Stimulated activated naive B cell treated with anti-CD40 and anti-IgM and Interleukin-4, amounts not matched to agents 10 μg/mL and 1 μg/mL and 100 μg/mL, for 72 hours (primary cell): ENCODE measurements at regions not wholly inside any gene's neighbourhood (a gene's known extent, or its start where the extent isn't known, plus 50 kb on each side); places are given as distances from the start of the nearest gene placed in this dataset.
A peak's percentile ranks its signal among the peaks of the same experiment; 100 is the strongest.
"Not testable (repeated sequence)": the region's sequence is repeated elsewhere in the genome, so short reads cannot be mapped to it uniquely, and the experiment has no call there.

ENCODE experiments used
- ATAC-seq, 2 donors: fragments of 150-1000 bp; cut with Tn5 transposase; replicated peaks; 2 replicates each; pipeline ENCODE4 v1.10.0; 2021; ENCODE audit warnings: moderate library complexity in 1 of 2
- DNase-seq: peaks from one replicate; pipeline ENCODE4 v3.0.0; 2021
- H3K27ac Mint-ChIP-seq: one replicate; pipeline ENCODE4 v1.8.0; 2022; ENCODE audit warnings: mild to moderate bottlenecking, mixed read lengths
- H3K27me3 Mint-ChIP-seq, 2 donors: one replicate each; pipeline ENCODE4 v1.8.0; 2022; ENCODE audit warnings: mixed read lengths in 2 of 2
- H3K36me3 Mint-ChIP-seq, 2 donors: one replicate each; pipeline ENCODE4 v1.8.0; 2022; ENCODE audit warnings: mixed read lengths in 2 of 2, mild to moderate bottlenecking in 1 of 2
- H3K4me1 Mint-ChIP-seq, 2 donors: one replicate each; pipeline ENCODE4 v1.8.0; 2022; ENCODE audit warnings: mixed read lengths in 2 of 2, mild to moderate bottlenecking in 1 of 2
- H3K4me3 Mint-ChIP-seq, 2 donors: one replicate each; pipeline ENCODE4 v1.8.0; 2022; ENCODE audit warnings: mild to moderate bottlenecking in 2 of 2, mixed read lengths in 2 of 2, moderate library complexity in 1 of 2
- H3K9me3 Mint-ChIP-seq, 2 donors: one replicate each; pipeline ENCODE4 v1.8.0; 2022; ENCODE audit warnings: mixed read lengths in 2 of 2, mild to moderate bottlenecking in 1 of 2

DNA sequence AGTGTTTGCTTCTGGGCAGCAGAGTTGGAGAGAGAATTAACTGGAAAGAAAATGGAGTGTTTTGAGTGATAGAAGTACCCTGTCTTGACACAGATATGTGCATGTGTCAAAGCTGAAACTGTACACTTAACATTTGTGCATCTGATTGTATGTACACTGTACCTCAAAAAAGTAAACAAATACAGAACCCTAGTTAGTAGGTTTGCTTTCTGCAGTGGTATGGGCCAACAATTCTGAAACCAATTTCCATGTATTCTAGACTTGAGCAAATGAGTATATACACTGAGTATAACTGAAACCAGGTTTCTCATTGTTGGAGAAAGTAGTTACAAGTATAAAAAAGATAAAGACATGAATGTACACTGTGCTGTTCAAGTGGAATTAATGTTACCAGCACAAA lies 52.4 kb downstream of the ELAPOR2 start:
- H3K27ac Mint-ChIP-seq, result no peak overlapping the region
- DNase-seq (no peak), ATAC-seq (no peak)
- peaks cover 0 to 2% of the 10 kb centered on the region in 2 donors for H3K9me3 Mint-ChIP-seq
- no peaks in the 10 kb centered on the region for H3K36me3 Mint-ChIP-seq
- peaks cover 0 to 6% of the 10 kb centered on the region in 2 donors for H3K27me3 Mint-ChIP-seq
- peaks cover 2 to 11% of the 10 kb centered on the region in 2 donors for H3K4me1 Mint-ChIP-seq
- no peak overlapping the region for H3K4me3 Mint-ChIP-seq

DNA sequence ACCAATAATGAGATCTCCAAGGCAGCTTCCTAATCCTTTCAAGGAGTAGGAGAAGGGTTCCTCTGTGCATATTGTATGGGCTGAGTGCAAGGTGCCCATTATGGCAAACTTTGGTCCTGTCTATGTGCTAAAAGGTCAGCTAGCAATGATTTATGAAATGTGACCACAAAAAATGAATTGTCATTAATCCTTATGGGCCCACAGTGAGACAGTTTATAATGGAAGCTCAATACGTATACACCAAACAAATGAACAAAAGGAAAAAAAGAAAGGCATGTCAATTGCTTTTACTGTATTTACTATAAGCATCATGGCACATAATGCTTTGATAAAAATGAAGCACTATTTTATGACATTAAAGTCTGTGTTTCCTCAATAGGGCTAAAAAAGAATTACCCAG lies 54.5 kb downstream of the ELAPOR2 start:
- Mint-ChIP-seq H3K27ac (no peak overlapping the region), H3K4me1 (peaks cover 6 to 11% of the 10 kb centered on the region in 2 donors), H3K36me3 (no peaks in the 10 kb centered on the region), H3K27me3 (peaks cover 2 to 6% of the 10 kb centered on the region in 2 donors), H3K4me3 (no peak overlapping the region), H3K9me3 (peaks cover 0 to 2% of the 10 kb centered on the region in 2 donors)
- DNase-seq (no peak), ATAC-seq (no peak)

DNA sequence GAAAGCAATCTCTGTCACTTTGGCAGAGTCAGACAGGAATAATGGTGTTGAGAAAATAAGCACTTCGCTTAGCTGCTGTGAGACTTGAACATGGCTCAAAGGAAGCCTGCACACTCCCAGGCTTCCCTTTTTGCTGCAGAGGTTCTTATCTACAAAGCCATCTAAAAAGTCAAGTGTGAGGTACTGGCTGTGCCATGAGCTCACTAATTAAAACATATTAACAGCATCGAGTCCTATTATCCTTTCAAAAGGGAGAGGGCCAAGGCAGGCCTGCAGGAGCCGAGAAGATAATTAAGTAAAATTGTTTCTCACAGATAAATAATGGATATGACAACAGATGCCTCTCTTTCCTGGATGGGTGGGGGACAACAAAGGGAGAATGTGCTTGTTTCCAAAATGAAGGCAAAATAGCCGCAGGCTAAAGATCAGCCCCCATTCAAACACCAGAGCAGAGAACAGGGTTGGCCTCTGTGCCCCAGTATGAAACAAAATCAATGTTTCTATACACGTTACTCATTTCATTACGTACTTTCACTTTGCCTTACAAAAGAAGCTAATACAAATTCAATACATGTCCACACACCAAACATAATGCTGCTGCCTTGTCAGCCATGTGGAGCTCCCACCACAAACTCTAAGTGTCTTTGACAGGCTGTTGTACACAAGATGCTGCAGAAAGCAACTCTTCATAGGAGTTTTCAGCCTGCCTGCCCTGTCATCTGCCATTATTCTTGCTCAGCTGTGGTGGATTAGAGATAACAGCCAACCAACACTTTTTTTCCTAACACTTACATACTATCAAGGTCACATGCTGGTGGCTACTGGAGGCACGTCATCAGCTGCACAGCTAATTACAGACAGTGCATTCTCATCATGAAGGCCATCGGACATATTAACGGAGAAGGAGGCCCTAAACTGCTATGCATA lies 55.3 kb downstream of the ELAPOR2 start:
- DNase-seq, result no peak
- H3K27ac Mint-ChIP-seq, result no peak overlapping the region
- no peak for ATAC-seq
- peaks cover 7 to 11% of the 10 kb centered on the region in 2 donors for H3K4me1 Mint-ChIP-seq
- no peaks in the 10 kb centered on the region for H3K36me3 Mint-ChIP-seq
- H3K9me3 Mint-ChIP-seq, result peaks cover 0 to 2% of the 10 kb centered on the region in 2 donors
- peaks cover 4 to 6% of the 10 kb centered on the region in 2 donors for H3K27me3 Mint-ChIP-seq
- H3K4me3 Mint-ChIP-seq, result peak overlapping the region in 1 of 2 donors; percentile 25

DNA sequence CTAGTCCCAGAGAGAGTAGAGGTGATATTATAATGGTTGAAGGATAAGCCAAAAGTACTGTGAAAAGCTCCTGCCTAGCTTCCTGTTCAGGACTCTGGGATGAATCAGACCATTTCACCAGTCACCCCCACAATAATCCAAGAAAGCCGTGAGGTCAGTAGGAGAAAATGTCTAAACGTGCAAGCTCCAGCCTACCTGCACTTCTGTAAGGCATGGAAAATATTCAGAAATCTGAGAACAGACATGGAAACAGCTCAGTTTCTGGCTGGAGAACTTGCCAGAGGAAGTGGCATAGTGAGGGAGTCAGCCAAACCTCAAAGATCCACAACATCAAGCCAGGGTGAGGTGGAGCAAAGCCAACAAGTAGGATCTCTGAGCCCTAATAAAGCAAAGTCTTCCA lies 58.2 kb downstream of the ELAPOR2 start:
- DNase-seq (no peak), ATAC-seq (no peak)
- Mint-ChIP-seq H3K36me3 (no peaks in the 10 kb centered on the region), H3K4me3 (no peak overlapping the region), H3K4me1 (peaks cover 6 to 11% of the 10 kb centered on the region in 2 donors), H3K9me3 (peaks cover 0 to 2% of the 10 kb centered on the region in 2 donors), H3K27me3 (peaks cover 5 to 7% of the 10 kb centered on the region in 2 donors), H3K27ac (no peak overlapping the region)

DNA sequence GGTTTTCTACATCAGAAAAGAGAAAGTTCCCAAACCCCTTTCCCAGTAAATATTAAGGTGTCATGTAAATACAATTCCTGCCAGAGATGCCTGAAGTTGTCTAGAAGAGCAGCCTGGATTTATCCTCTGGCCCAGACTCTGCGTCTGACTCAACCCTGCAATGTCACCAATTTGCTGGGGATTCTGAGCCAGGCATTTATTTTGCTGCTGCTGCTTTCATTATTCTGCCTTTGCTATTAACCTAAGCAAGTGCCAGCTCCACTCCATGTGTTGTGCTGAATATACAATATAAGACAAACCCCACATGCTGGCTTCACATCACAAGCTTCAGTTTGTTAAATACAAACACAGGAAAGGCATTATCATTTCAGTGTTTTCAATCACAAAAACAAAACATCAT lies 59.1 kb downstream of the ELAPOR2 start:
- no peaks in the 10 kb centered on the region for H3K36me3 Mint-ChIP-seq
- no peak for DNase-seq
- peaks cover 0 to 2% of the 10 kb centered on the region in 2 donors for H3K9me3 Mint-ChIP-seq
- no peak for ATAC-seq
- peaks cover 9 to 11% of the 10 kb centered on the region in 2 donors for H3K27me3 Mint-ChIP-seq
- no peak overlapping the region for H3K4me3 Mint-ChIP-seq
- peaks cover 6 to 11% of the 10 kb centered on the region in 2 donors for H3K4me1 Mint-ChIP-seq
- no peak overlapping the region for H3K27ac Mint-ChIP-seq

DNA sequence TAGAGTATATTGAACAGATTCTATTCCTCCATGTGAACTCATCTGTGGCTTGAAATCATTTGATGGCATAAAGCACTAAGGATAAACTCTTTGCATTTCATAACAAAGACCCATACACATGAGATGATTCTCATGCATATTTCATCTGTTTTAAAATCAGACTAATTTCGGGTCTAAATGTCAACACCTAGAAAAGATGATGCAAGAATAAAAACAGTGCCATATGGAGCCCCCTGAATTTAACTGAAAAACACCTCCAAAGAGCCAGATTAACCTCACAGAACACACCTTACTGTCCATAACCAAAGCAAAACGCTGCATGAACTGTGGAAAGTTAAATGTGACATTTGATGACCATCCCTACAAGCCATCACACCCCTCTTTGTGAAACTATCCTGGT lies 59.7 kb downstream of the ELAPOR2 start:
- Mint-ChIP-seq H3K36me3 (no peaks in the 10 kb centered on the region), H3K27me3 (peaks cover 9 to 11% of the 10 kb centered on the region in 2 donors), H3K27ac (no peak overlapping the region), H3K4me3 (no peak overlapping the region), H3K9me3 (peaks cover 0 to 2% of the 10 kb centered on the region in 2 donors), H3K4me1 (peaks cover 6 to 11% of the 10 kb centered on the region in 2 donors)
- ATAC-seq, result no peak
- DNase-seq, result no peak

DNA sequence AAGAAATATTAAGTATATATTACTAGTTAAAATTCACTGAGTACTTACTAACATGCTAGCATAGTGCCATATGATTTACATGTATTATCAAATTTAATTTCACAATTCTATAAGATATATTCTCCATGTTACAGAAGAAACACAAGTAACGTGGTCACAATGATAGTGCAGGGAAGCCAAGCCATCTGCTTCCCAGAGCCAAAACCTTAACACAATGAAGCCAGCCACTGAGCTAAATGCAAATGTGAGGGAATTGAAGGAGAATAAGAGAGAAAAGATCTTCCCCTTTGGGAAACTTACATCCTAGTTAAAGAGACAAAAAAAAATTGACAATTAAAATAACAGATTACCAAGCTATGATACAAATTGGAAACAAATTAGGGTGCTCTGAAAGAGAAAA lies 63.6 kb downstream of the ELAPOR2 start:
- H3K27me3 Mint-ChIP-seq, result peaks cover 5 to 11% of the 10 kb centered on the region in 2 donors
- no peaks in the 10 kb centered on the region for H3K36me3 Mint-ChIP-seq
- H3K27ac Mint-ChIP-seq, result no peak overlapping the region
- ATAC-seq, result no peak
- no peak for DNase-seq
- peaks cover 0 to 3% of the 10 kb centered on the region in 2 donors for H3K4me1 Mint-ChIP-seq
- no peak overlapping the region for H3K4me3 Mint-ChIP-seq
- no peaks in the 10 kb centered on the region for H3K9me3 Mint-ChIP-seq

DNA sequence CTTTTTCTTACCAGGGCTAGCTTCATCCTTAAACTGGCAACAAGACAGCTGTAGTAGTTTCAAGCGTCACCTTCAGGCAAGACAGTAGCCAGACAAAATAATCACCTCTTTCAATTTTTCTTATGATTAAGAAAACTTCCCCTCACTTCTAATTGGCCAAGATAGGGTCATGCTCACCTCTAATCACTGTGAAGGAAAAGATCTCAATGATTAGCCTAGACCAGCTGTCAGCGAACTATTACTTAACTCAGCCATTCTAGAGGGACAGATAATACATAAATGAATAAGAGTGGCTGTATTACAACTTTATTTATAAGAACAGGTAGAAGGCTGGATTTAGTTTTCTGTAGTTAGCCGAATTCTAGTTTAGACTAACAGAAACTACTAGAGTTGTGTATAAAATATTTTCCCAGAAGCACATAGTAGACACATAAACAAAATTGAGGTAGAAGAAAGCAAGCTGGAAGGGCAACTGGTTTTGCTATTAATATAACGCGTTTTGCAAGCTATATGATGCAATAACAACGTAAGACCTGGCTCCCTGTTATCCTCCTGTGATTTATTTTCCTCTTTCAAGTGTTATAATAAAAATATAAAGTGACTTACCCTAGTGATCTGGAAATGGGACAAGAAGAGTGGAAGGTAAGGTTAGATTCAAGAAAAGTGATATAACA lies 64.3 kb downstream of the ELAPOR2 start:
- no peak for ATAC-seq
- H3K9me3 Mint-ChIP-seq, result no peaks in the 10 kb centered on the region

DNA sequence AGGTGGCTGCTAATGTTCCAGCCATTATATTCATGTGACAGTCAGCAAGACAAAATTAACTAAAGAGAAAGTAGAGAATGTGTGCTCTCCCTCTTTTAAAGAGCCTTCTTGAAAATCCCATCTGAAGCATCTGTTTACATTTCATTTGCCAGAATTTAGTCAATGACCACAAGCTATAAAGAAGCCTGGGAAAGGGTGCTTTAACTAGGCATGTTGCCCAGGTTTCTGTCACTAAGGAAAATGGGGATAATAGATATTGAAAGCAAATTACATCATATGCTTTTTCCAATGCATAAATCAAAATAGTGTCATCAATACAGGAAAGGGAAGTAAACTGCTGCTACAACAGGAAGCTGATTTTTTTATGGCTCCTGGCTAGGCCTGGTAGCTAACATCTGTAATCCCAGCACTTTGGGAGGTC lies 67.7 kb downstream of the ELAPOR2 start:
- Mint-ChIP-seq H3K4me1 (no peaks in the 10 kb centered on the region), H3K4me3 (no peak overlapping the region), H3K9me3 (peaks cover 5 to 6% of the 10 kb centered on the region in 2 donors), H3K36me3 (peaks cover 0 to 4% of the 10 kb centered on the region in 2 donors), H3K27ac (no peak overlapping the region), H3K27me3 (peaks cover 5 to 7% of the 10 kb centered on the region in 2 donors)
- no peak for DNase-seq
- ATAC-seq, result no peak

More for the DNA sequence above, 64.3 kb downstream of the ELAPOR2 start:
- Mint-ChIP-seq H3K4me1 (peaks cover 0 to 3% of the 10 kb centered on the region in 2 donors), H3K36me3 (no peaks in the 10 kb centered on the region), H3K27ac (no peak overlapping the region), H3K4me3 (no peak overlapping the region), H3K27me3 (peaks cover 5 to 11% of the 10 kb centered on the region in 2 donors)
- no peak for DNase-seq

DNA sequence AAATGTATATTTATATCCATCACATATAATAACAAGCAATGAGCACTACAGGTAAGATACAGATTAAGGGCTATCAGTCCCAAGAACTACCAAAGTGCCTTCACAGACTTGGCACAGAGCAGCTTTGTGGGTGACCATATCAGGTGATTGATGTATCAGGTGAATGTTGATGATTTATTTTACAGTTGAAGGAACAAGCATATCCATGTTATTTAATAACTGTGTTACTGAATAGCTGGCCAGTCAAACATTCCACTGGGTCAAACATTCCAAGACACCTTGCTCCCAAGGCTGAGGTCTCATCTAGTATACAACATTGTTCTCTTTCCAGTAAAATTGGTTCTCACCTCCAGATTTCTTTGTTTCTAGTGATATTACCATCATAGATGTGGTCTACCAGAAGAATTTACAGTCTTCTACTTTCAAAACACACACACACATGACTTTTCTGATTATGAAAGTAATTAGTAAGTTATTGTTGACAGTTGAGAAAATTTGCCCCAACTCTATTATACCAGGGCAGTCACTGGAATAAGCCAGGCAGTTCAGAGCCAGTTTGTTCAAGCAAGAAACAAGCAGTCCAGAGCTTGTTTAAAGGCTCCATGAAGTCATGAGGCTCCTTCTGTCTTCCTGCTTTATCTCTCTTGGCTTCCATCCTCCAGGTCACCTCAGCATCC lies 68.2 kb downstream of the ELAPOR2 start:
- peaks cover 4 to 5% of the 10 kb centered on the region in 2 donors for H3K27me3 Mint-ChIP-seq
- DNase-seq, result no peak
- peaks cover 5 to 6% of the 10 kb centered on the region in 2 donors for H3K9me3 Mint-ChIP-seq
- no peak overlapping the region for H3K27ac Mint-ChIP-seq
- ATAC-seq, result no peak
- peaks cover 0 to 4% of the 10 kb centered on the region in 2 donors for H3K36me3 Mint-ChIP-seq
- no peaks in the 10 kb centered on the region for H3K4me1 Mint-ChIP-seq
- H3K4me3 Mint-ChIP-seq, result no peak overlapping the region

DNA sequence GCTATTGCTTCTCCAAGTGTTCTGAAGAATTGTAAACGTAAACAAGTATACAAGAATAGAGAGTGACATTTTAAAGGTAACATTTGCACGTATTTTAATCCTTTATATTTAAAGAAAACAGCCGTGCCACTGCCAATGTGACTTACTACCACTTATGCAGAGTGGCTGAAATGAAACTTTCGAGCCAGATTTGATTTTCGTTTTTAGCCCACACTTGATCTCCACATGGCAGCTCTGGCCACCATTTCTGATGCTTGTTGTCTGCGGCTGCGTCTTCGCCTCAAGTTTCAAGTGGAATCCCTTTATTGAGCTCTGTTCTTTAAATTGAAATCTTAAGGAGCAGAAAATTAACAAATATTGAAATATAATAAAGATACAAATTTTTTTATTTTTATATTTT lies 70.0 kb downstream of the ELAPOR2 start:
- Mint-ChIP-seq H3K27me3 (no peaks in the 10 kb centered on the region), H3K4me1 (no peaks in the 10 kb centered on the region), H3K4me3 (no peak overlapping the region), H3K27ac (no peak overlapping the region), H3K36me3 (peaks cover 7 to 11% of the 10 kb centered on the region in 2 donors), H3K9me3 (peaks cover 9 to 14% of the 10 kb centered on the region in 2 donors)
- DNase-seq (no peak), ATAC-seq (no peak)

DNA sequence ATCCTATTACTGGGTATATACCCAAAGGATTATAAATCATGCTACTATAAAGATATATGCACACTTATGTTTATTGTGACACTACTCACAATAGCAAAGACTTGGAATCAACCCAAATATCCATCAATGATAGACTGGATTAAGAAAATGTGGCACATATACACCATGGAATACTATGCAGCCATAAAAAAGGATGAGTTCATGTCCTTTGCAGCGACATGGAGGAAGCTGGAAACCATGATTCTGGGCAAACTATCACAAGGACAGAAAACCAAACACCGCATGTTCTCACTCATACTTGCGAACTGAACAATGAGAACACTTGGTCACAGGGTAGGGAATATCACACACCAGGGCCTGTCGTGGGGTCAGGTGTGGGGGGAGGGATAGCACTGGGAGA lies 71.6 kb downstream of the ELAPOR2 start:
- ATAC-seq, H3K27me3 Mint-ChIP-seq, H3K27ac Mint-ChIP-seq: not testable (repeated sequence)

DNA sequence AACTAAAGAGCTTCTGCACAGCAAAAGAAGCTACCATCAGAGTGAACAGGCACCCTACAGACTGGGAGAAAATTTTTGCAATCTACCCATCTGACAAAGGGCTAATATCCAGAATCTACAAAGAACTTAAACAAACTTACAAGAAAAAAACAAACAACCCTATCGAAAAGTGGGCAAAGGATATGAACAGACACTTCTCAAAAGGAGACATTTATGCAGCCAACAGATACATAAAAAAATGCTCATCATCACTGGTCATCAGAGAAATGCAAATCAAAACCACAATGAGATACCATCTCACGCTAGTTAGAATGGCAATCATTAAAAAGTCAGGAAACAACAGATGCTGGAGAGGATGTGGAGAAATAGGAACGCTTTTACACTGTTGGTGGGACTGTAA lies 72.1 kb downstream of the ELAPOR2 start:
- H3K4me1 Mint-ChIP-seq, H3K4me3 Mint-ChIP-seq, ATAC-seq, H3K27me3 Mint-ChIP-seq, H3K27ac Mint-ChIP-seq, DNase-seq: not testable (repeated sequence)
- peaks cover 7 to 17% of the 10 kb centered on the region in 2 donors for H3K36me3 Mint-ChIP-seq
- H3K9me3 Mint-ChIP-seq, result peaks cover 16 to 21% of the 10 kb centered on the region in 2 donors

More for the DNA sequence above, 71.6 kb downstream of the ELAPOR2 start:
- peaks cover 15 to 21% of the 10 kb centered on the region in 2 donors for H3K9me3 Mint-ChIP-seq
- not testable (repeated sequence) for H3K4me3 Mint-ChIP-seq, H3K4me1 Mint-ChIP-seq, DNase-seq
- H3K36me3 Mint-ChIP-seq, result peaks cover 7 to 14% of the 10 kb centered on the region in 2 donors

DNA sequence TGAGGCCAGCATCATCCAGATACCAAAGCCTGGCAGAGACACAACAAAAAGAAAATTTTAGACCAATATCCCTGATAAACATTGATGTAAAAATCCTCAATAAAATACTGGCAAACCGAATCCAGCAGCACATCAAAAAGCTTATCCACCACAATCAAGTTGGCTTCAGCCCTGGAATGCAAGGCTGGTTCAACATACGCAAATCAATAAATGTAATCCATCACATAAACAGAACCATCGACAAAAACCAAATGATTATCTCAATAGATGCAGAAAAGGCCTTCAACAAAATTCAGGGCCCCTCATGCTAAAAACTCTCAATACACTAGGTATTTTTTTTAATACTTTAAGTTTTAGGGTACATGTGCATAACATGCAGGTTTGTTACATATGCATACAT lies 74.1 kb downstream of the ELAPOR2 start:
- Mint-ChIP-seq H3K36me3 (peaks cover 13 to 17% of the 10 kb centered on the region in 2 donors), H3K27me3 (peaks cover 3 to 11% of the 10 kb centered on the region in 2 donors), H3K9me3 (peaks cover 16 to 24% of the 10 kb centered on the region in 2 donors)
- H3K27ac Mint-ChIP-seq, H3K4me1 Mint-ChIP-seq, H3K4me3 Mint-ChIP-seq, ATAC-seq, DNase-seq: not testable (repeated sequence)
